HEK293T (cell line): ENCODE measurements at regions not wholly inside any gene's neighbourhood (a gene's known extent, or its start where the extent isn't known, plus 50 kb on each side); places are given as distances from the start of the nearest gene placed in this dataset.

Experiments
- ARNT ChIP-seq: fragments of 450-650 bp; IDR thresholded peaks from 2 replicates; pipeline ENCODE4 v1.6.1; 2017; ENCODE audit warnings: mild to moderate bottlenecking
- BHLHE40 ChIP-seq: fragments of 450-650 bp; IDR thresholded peaks from 2 replicates; pipeline ENCODE4 v1.6.1; 2016; ENCODE audit warnings: mild to moderate bottlenecking, moderate library complexity, borderline replicate concordance
- FOXK2 ChIP-seq: fragments of 450-650 bp; IDR thresholded peaks from 2 replicates; pipeline ENCODE4 v1.6.1; 2016; ENCODE audit warnings: mild to moderate bottlenecking
- HDGF ChIP-seq: fragments of 450-650 bp; IDR thresholded peaks from 2 replicates; pipeline ENCODE4 v1.6.1; 2017; ENCODE audit warnings: antibody characterized with exemption, borderline replicate concordance
- L3MBTL2 ChIP-seq: fragments of 450-650 bp; conservative IDR thresholded peaks from 2 replicates; pipeline ENCODE4 v1.6.1; 2016; ENCODE audit warnings: mild to moderate bottlenecking
- NFRKB ChIP-seq: fragments of 450-650 bp; IDR thresholded peaks from 2 replicates; pipeline ENCODE4 v1.6.1; 2016; ENCODE audit warnings: mild to moderate bottlenecking, moderate library complexity
- SP1 ChIP-seq: fragments of 450-650 bp; IDR thresholded peaks from 2 replicates; pipeline ENCODE4 v1.6.1; 2017
- SUZ12 ChIP-seq: fragments of 450-650 bp; IDR thresholded peaks from 2 replicates; pipeline ENCODE4 v1.6.1; 2016; ENCODE audit warnings: mild to moderate bottlenecking
- TARDBP ChIP-seq: fragments of 450-650 bp; IDR thresholded peaks from 2 replicates; pipeline ENCODE4 v1.6.1; 2016
- ZNF384 ChIP-seq: fragments of 450-650 bp; IDR thresholded peaks from 2 replicates; pipeline ENCODE4 v1.6.1; 2016
- TF ChIP-seq, protein P1 (sequence below): fragments of 450-650 bp; IDR thresholded peaks from 2 replicates; pipeline ENCODE4 v1.6.1; 2016

- TF ChIP-seq BHLHE40 = no peak
- TF ChIP-seq SUZ12 = no peak
- no peak for TF ChIP-seq NFRKB
- TF ChIP-seq ZNF384 = no peak
- TF ChIP-seq TARDBP = no peak
- TF ChIP-seq, protein P1, sequence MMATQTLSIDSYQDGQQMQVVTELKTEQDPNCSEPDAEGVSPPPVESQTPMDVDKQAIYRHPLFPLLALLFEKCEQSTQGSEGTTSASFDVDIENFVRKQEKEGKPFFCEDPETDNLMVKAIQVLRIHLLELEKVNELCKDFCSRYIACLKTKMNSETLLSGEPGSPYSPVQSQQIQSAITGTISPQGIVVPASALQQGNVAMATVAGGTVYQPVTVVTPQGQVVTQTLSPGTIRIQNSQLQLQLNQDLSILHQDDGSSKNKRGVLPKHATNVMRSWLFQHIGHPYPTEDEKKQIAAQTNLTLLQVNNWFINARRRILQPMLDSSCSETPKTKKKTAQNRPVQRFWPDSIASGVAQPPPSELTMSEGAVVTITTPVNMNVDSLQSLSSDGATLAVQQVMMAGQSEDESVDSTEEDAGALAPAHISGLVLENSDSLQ = no peak
- no peak for TF ChIP-seq SP1
- TF ChIP-seq HDGF = no peak
- TF ChIP-seq ARNT = no peak
- no peak for TF ChIP-seq FOXK2
- TF ChIP-seq L3MBTL2 = no peak
Measured at GRCh38 chr20:52722926-52723688, 249.1 kb upstream of the TSHZ2 start.
